ENCODE measurements at regions not wholly inside any gene's neighbourhood (a gene's known extent, or its start where the extent isn't known, plus 50 kb on each side); places are given as distances from the start of the nearest gene placed in this dataset.

DNA sequence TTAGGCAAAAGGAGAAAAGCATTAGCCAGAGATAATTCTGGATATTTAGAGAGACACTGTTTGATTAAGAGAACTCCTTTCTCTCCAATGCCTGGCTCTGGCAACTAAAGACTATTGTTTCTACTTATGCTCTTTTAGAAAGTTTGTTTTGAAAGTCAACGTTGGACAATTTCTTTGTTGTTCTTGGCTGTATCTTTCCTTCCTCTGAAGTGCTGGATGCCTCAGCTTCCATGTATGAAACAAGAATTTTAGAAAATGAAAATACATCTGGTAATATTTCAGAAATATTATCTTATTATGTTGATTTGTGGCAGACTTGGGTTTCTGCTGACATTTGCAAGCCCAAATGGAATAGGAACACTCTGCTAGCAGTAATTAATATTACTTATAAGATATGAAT lies 382.6 kb downstream of the SNAPC1 start:
- TF ChIP-seq CTCF (IDR thresholded peaks at IDR 0.05) (no peak), POLR2A (IDR thresholded peaks at IDR 0.05) (no peak)
